OCI-LY3 (cell line): ENCODE measurements at regions not wholly inside any gene's neighbourhood (a gene's known extent, or its start where the extent isn't known, plus 50 kb on each side); places are given as distances from the start of the nearest gene placed in this dataset.
"Not testable (repeated sequence)": the region's sequence is repeated elsewhere in the genome, so short reads cannot be mapped to it uniquely, and the experiment has no call there.

Experiments
- H2AFZ ChIP-seq: fragments of 200-600, 300-600 bp; shearing (Covaris generic); 2 replicates; pipeline ENCODE4 v1.6.0; 2014; ENCODE audit warnings: antibody characterized with exemption, low read depth, low read length
- H3K27ac ChIP-seq: fragments of 200-600, 300-600 bp; sonication (generic); 2 replicates; pipeline ENCODE4 v1.5.1; 2014; ENCODE audit warnings: mild to moderate bottlenecking, low read length, moderate library complexity, mixed read lengths
- H3K27me3 ChIP-seq: fragments of 200-600, 300-600 bp; sonication (generic); 2 replicates; pipeline ENCODE4 v1.6.1; 2014; ENCODE audit warnings: low read depth, low read length, mixed read lengths
- H3K36me3 ChIP-seq: fragments of 200-600, 300-600 bp; sonication (generic); replicated peaks from 2 replicates; pipeline ENCODE3; 2014; ENCODE audit warnings: low read depth, low read length, mixed read lengths
- H3K4me1 ChIP-seq: fragments of 300-600, 200-600 bp; sonication (generic); 2 replicates; pipeline ENCODE4 v1.6.1; 2014; ENCODE audit warnings: low read length, mixed read lengths
- H3K4me2 ChIP-seq: fragments of 200-600, 300-600 bp; sonication (generic); 2 replicates; pipeline ENCODE4 v1.6.1; 2014; ENCODE audit warnings: low read length, mixed read lengths
- H3K4me3 ChIP-seq: fragments of 300-600, 200-600 bp; sonication (generic); 2 replicates; pipeline ENCODE4 v1.5.1; 2014; ENCODE audit warnings: antibody characterized with exemption, mild to moderate bottlenecking, low read length, moderate library complexity
- H3K79me2 ChIP-seq: fragments of 300-600, 200-600 bp; shearing (Covaris generic); 2 replicates; pipeline ENCODE4 v1.6.1; 2014; ENCODE audit warnings: mild to moderate bottlenecking, low read length, mixed read lengths
- H3K9ac ChIP-seq: fragments of 300-600, 200-600 bp; shearing (Covaris generic); 2 replicates; pipeline ENCODE4 v1.6.0; 2014; ENCODE audit warnings: mild to moderate bottlenecking, low read length, moderate library complexity
- H3K9me3 ChIP-seq: fragments of 200-600, 300-600 bp; shearing (Covaris generic); 2 replicates; pipeline ENCODE4 v1.6.1; 2014; ENCODE audit warnings: low read length, mixed read lengths; ENCODE audit not compliant: insufficient read depth
- H4K20me1 ChIP-seq: fragments of 200-600, 300-600 bp; sonication (generic); 2 replicates; pipeline ENCODE4 v1.6.1; 2016; ENCODE audit warnings: low read length, mixed read lengths; ENCODE audit not compliant: insufficient read depth
- EZH2phosphoT487 ChIP-seq: fragments of 200-600 bp; shearing (Covaris generic); IDR thresholded peaks from 2 replicates; pipeline ENCODE4 v1.6.1; 2018; ENCODE audit warnings: antibody characterized with exemption, mixed run types, low read depth
- TF ChIP-seq, protein P1 (sequence below): fragments of 200-600, 300-600 bp; sonication (generic); IDR thresholded peaks from 2 replicates; pipeline ENCODE4 v1.5.1; 2014; ENCODE audit warnings: antibody characterized with exemption, low read length, low read depth

GRCh38 chr10:8346861-8347260 is 292.4 kb downstream of the GATA3 start:
- Histone ChIP-seq H3K4me2 (no peak overlapping the region), H3K79me2 (no peaks in the 10 kb centered on the region), H3K4me3 (no peak overlapping the region), H3K27ac (no peak overlapping the region), H3K9me3 (no peaks in the 10 kb centered on the region), H3K36me3 (no peaks in the 10 kb centered on the region), H2AFZ (no peak overlapping the region), H3K4me1 (no peaks in the 10 kb centered on the region), H3K27me3 (no peaks in the 10 kb centered on the region), H4K20me1 (no peaks in the 10 kb centered on the region), H3K9ac (no peak overlapping the region)
- TF ChIP-seq, protein P1, sequence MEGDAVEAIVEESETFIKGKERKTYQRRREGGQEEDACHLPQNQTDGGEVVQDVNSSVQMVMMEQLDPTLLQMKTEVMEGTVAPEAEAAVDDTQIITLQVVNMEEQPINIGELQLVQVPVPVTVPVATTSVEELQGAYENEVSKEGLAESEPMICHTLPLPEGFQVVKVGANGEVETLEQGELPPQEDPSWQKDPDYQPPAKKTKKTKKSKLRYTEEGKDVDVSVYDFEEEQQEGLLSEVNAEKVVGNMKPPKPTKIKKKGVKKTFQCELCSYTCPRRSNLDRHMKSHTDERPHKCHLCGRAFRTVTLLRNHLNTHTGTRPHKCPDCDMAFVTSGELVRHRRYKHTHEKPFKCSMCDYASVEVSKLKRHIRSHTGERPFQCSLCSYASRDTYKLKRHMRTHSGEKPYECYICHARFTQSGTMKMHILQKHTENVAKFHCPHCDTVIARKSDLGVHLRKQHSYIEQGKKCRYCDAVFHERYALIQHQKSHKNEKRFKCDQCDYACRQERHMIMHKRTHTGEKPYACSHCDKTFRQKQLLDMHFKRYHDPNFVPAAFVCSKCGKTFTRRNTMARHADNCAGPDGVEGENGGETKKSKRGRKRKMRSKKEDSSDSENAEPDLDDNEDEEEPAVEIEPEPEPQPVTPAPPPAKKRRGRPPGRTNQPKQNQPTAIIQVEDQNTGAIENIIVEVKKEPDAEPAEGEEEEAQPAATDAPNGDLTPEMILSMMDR = no peak
- TF ChIP-seq EZH2phosphoT487 = no peak

DNA sequence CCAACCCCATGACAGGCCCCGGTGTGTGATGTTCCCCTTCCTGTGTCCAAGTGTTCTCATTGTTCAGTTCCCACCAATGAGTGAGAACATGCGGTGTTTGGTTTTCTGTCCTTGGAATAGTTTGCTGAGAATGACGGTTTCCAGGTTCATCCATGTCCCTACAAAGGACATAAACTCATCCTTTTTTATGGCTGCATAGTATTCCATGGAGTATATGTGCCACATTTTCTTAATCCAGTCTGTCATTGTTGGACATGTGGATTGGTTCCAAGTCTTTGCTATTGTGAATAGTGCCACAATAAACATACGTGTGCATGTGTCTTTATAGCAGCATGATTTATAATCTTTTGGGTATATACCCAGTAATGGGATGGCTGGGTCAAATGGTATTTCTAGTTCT is 293.1 kb downstream of the GATA3 start:
- not testable (repeated sequence) for H3K4me2 ChIP-seq, H3K9ac ChIP-seq, H2AFZ ChIP-seq, H4K20me1 ChIP-seq, H3K4me3 ChIP-seq, H3K27me3 ChIP-seq, H3K36me3 ChIP-seq, H3K79me2 ChIP-seq, H3K9me3 ChIP-seq, H3K4me1 ChIP-seq, H3K27ac ChIP-seq

DNA sequence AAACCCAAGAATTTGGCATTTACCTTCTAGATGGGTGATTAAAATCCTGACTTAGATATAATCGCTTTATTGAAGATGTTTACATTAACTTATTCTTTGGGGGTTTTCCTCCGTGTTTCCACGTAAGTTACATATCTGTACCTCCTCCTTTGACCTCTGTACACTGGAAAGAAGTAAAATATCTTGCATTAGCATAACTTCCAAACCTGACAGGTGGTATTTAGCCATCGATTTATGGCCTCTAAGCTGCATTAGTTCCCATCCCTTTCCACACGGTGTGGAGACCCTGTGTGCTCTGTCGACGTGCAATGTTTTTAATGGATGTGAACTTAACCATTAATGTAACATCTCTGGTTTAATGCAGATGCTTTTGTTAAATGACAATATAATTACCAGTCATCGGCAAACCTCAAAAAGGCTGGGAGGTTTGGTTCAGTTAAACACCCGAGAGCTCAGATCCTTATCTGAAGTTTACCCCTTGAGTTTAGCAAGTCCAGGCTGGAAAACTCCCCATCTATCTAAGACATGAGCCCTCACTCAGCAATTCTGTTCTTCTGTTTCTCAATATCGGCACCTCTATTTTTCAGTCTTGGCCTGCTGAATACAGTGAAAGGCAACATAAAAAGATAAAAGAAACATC is 295.2 kb downstream of the GATA3 start:
- Histone ChIP-seq H3K27ac (no peak overlapping the region), H2AFZ (no peak overlapping the region), H3K9ac (no peak overlapping the region), H3K27me3 (no peaks in the 10 kb centered on the region), H3K4me1 (no peaks in the 10 kb centered on the region), H3K36me3 (no peaks in the 10 kb centered on the region), H3K79me2 (no peaks in the 10 kb centered on the region), H3K9me3 (no peaks in the 10 kb centered on the region), H3K4me2 (no peak overlapping the region), H3K4me3 (no peak overlapping the region), H4K20me1 (no peaks in the 10 kb centered on the region)
- no peak for TF ChIP-seq EZH2phosphoT487
- TF ChIP-seq, protein P1 = no peak

DNA sequence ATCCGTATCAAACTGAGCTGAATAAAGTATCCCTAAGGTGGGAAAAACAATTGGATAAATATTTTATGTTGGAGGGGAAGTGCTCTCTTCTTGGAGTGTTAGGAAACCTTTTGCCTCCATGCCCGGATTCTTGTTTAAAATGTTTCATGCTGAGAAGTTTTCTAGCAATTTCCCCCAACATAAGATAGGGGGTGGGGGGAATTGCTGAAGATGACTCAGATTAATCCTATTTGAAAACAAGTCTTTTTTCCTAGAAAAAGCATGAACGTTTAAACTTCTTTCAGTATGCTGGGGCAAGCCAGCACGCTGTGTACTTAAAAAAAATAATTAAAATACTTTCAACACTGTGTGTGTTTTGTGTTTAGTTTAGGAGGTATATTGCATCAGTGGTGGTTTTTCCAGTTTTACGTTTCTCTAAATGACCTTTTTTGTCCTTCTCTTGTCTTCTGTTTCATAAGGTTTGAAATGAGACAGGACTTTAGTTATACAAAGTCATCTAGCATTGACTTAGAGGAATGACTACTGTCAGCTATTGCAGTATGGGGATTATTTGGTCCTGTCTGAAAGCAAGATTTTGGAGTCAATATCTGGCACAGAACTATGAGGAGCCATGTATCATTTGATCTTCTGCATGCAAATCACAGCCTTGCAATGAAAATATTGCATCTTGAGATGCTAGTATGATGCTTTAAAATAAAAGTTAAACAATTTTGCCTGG is 295.9 kb downstream of the GATA3 start:
- no peak for TF ChIP-seq EZH2phosphoT487
- TF ChIP-seq, protein P1 = no peak
- no peaks in the 10 kb centered on the region for H3K36me3 ChIP-seq
- H3K4me3 ChIP-seq = no peak overlapping the region
- no peaks in the 10 kb centered on the region for H4K20me1 ChIP-seq
- no peak overlapping the region for H3K4me2 ChIP-seq
- H3K9ac ChIP-seq = no peak overlapping the region
- no peak overlapping the region for H3K27ac ChIP-seq
- no peaks in the 10 kb centered on the region for H3K27me3 ChIP-seq
- H3K79me2 ChIP-seq = no peaks in the 10 kb centered on the region
- no peaks in the 10 kb centered on the region for H3K4me1 ChIP-seq
- no peak overlapping the region for H2AFZ ChIP-seq
- H3K9me3 ChIP-seq = no peaks in the 10 kb centered on the region
